Mucosa of rectum (tissue), 2 donors: ENCODE measurements at regions not wholly inside any gene's neighbourhood (a gene's known extent, or its start where the extent isn't known, plus 50 kb on each side); places are given as distances from the start of the nearest gene placed in this dataset.

ENCODE experiments used
- H3K27ac ChIP-seq, 2 donors: one replicate each; pipeline ENCODE4 v1.7.0; 2013; ENCODE audit warnings: inconsistent platforms in 2 of 2, low read depth in 2 of 2, low read length in 2 of 2
- H3K27me3 ChIP-seq, 2 donors: one replicate each; pipeline ENCODE4 v1.7.0; 2013; ENCODE audit warnings: low read length in 2 of 2; ENCODE audit not compliant: control insufficient read depth in 2 of 2, insufficient read depth in 2 of 2
- H3K36me3 ChIP-seq, 2 donors: one replicate each; pipeline ENCODE4 v1.7.0; 2013; ENCODE audit warnings: low read length in 2 of 2; ENCODE audit not compliant: control insufficient read depth in 2 of 2, insufficient read depth in 2 of 2
- H3K4me1 ChIP-seq, 2 donors: one replicate each; pipeline ENCODE4 v1.7.0; 2013; ENCODE audit warnings: low read length in 2 of 2, mild to moderate bottlenecking in 1 of 2; ENCODE audit not compliant: control insufficient read depth in 2 of 2, insufficient read depth in 2 of 2
- H3K4me3 ChIP-seq, 2 donors: one replicate each; pipeline ENCODE4 v1.7.0; 2013; ENCODE audit warnings: low read length in 2 of 2
- H3K9ac ChIP-seq, 2 donors: one replicate each; pipeline ENCODE4 v1.7.0; 2013; ENCODE audit warnings: low read length in 2 of 2, low read depth in 1 of 2, mild to moderate bottlenecking in 1 of 2
- H3K9me3 ChIP-seq, 2 donors: one replicate each; pipeline ENCODE4 v1.7.0; 2013; ENCODE audit warnings: low read length in 2 of 2; ENCODE audit not compliant: control insufficient read depth in 2 of 2
- donor health status: healthy.
- donor health status: Normal muscosa, but diverticular disease.

GRCh38 chr7:17234030-17234397 is 64.4 kb upstream of the AHR start:
- Histone ChIP-seq H3K9ac (no peak overlapping the region), H3K27me3 (no peaks in the 10 kb centered on the region), H3K27ac (peak overlapping the region; percentile 62 to 79), H3K9me3 (no peaks in the 10 kb centered on the region), H3K4me3 (peak overlapping the region in 1 of 2 donors; percentile 29), H3K4me1 (no peaks in the 10 kb centered on the region), H3K36me3 (no peaks in the 10 kb centered on the region)

DNA sequence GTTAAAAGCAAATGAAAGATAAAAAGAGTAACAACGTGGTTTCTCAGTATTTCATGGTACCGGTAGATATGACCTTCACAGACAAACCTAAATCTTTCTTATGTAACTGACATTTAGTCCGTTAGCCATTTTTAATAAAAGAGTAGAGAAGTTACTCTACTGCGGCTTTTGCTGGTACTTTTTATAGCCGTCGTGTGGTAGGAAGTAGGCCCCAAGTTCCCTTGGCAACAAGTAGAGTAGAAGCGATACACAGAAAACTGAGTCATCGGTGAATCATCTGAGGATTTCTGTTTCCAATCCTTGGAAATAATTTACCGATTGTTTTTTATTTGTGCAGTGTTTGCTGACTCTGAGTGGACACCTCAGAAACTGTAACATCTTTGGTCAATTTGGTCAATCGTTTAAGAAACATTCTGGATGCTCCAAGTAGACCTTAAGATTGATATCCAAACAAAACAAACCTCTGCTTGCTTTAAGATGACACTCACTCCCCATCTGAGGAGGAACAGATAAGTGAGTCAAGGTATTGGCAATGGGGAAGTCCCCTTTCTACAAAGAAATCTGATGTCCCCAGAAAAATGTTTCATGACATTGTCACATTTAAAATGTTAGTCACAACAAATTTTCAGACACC is 63.9 kb upstream of the AHR start:
- H3K9ac ChIP-seq = no peak overlapping the region

GRCh38 chr7:17236171-17236570 is 62.3 kb upstream of the AHR start:
- Histone ChIP-seq H3K36me3 (no peaks in the 10 kb centered on the region), H3K27me3 (no peaks in the 10 kb centered on the region), H3K9ac (no peak overlapping the region), H3K27ac (no peak overlapping the region), H3K9me3 (no peaks in the 10 kb centered on the region), H3K4me3 (no peak overlapping the region), H3K4me1 (no peaks in the 10 kb centered on the region)

More for the DNA sequence above, 63.9 kb upstream of the AHR start:
- no peaks in the 10 kb centered on the region for H3K27me3 ChIP-seq
- peak overlapping the region; percentile 62 to 79 for H3K27ac ChIP-seq
- H3K4me3 ChIP-seq = peak overlapping the region in 1 of 2 donors; percentile 29
- no peaks in the 10 kb centered on the region for H3K4me1 ChIP-seq
- no peaks in the 10 kb centered on the region for H3K36me3 ChIP-seq
- H3K9me3 ChIP-seq = no peaks in the 10 kb centered on the region

GRCh38 chr7:17236603-17237002 is 61.8 kb upstream of the AHR start:
- Histone ChIP-seq H3K4me3 (no peak overlapping the region), H3K4me1 (no peaks in the 10 kb centered on the region), H3K27ac (no peak overlapping the region), H3K9me3 (no peaks in the 10 kb centered on the region), H3K27me3 (no peaks in the 10 kb centered on the region), H3K36me3 (no peaks in the 10 kb centered on the region), H3K9ac (no peak overlapping the region)

DNA sequence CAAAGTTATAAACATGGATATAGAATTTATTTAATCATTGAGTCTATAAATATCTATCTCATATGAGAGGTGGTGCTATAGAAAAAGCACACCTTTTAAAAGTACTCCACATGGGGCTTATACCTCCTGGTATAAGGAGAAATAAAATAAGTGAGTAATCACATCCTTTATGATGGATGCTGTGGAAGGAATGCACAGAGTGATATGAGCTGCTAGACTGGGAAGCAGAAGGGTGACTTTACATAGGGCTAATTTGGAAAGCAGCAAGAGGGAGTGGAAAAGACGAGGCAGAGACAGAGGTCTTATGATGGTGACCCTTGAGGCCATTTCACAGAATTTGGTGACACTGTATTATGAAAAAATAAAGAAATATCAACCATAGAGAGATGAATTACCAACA is 59.4 kb upstream of the AHR start:
- H3K9me3 ChIP-seq = no peaks in the 10 kb centered on the region

DNA sequence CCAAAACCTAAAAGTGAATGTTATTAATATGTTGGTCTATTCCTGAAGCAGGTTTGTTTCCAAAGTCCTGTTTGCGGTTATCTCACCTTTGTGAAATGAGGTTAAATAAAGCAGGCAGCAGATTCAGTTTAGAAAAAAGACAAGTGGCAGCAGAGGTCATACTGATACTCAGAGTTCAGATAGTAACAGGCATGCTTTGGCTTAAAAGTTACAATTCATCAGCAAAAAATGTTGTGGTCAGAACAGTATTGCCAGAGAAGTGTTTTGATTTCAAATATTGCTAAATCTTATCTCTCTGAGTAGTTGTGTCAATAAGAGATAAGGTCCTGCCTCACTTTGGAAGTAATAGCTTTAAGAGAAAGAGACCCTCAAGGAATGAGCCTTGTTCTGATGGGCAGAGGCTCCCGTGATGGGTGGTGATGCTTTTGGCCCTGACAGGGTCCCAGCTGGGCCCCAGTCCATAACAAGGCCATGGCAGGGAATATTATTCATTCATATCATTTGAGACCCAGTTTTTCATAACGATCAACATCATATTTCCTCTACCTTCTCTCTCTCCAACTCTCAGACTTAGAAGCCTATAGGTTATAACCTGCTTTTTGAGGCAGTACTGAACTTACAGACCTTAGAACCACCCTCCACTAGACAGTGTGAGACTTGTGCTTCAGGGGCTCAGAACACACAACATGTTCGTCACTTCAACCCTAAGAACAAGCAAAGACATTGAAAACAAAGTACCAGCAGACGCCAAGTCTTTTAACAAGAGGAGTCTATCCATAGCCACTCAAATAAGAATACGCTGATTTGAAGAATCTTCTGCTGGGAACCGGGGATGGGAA is 58.5 kb upstream of the AHR start:
- no peak overlapping the region for H3K9ac ChIP-seq
- H3K9me3 ChIP-seq = no peaks in the 10 kb centered on the region
- no peak overlapping the region for H3K4me3 ChIP-seq
- H3K4me1 ChIP-seq = no peaks in the 10 kb centered on the region
- no peaks in the 10 kb centered on the region for H3K36me3 ChIP-seq
- H3K27ac ChIP-seq = no peak overlapping the region
- no peaks in the 10 kb centered on the region for H3K27me3 ChIP-seq

More for the DNA sequence above, 59.4 kb upstream of the AHR start:
- no peak overlapping the region for H3K9ac ChIP-seq
- no peak overlapping the region for H3K27ac ChIP-seq
- no peaks in the 10 kb centered on the region for H3K4me1 ChIP-seq
- no peaks in the 10 kb centered on the region for H3K36me3 ChIP-seq
- H3K4me3 ChIP-seq = no peak overlapping the region
- no peaks in the 10 kb centered on the region for H3K27me3 ChIP-seq

GRCh38 chr7:17242504-17242903 is 55.9 kb upstream of the AHR start:
- Histone ChIP-seq H3K4me3 (no peak overlapping the region), H3K9me3 (no peaks in the 10 kb centered on the region), H3K27ac (no peak overlapping the region), H3K27me3 (no peaks in the 10 kb centered on the region), H3K36me3 (no peaks in the 10 kb centered on the region), H3K4me1 (no peaks in the 10 kb centered on the region), H3K9ac (no peak overlapping the region)

GRCh38 chr7:17244786-17245185 is 53.7 kb upstream of the AHR start:
- Histone ChIP-seq H3K4me1 (no peaks in the 10 kb centered on the region), H3K27me3 (no peaks in the 10 kb centered on the region), H3K9me3 (no peaks in the 10 kb centered on the region), H3K36me3 (no peaks in the 10 kb centered on the region), H3K4me3 (no peak overlapping the region), H3K9ac (no peak overlapping the region), H3K27ac (no peak overlapping the region)

DNA sequence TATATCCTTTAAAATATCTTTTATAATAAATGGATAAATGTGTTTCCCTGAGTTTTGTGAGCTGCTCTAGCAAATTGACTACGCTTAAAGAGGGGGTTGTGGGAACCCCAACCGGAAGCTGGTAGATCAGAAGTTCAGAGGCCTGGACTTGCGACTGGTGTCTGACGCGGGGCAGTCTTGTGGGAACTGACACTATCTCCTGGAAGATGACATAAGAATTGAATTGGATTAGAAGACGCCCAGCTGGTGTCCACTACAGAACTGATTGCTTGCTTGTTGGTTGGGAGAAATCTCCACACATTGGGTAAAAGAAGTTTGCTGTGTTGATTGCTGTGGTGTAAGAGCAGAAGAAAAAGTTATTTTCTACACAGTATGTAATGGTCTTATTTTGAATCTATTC is 51.1 kb upstream of the AHR start:
- H3K4me3 ChIP-seq = no peak overlapping the region
- H3K9ac ChIP-seq = no peak overlapping the region
- H3K36me3 ChIP-seq = no peaks in the 10 kb centered on the region
- H3K27ac ChIP-seq = no peak overlapping the region
- H3K27me3 ChIP-seq = no peaks in the 10 kb centered on the region
- no peaks in the 10 kb centered on the region for H3K4me1 ChIP-seq
- no peaks in the 10 kb centered on the region for H3K9me3 ChIP-seq

DNA sequence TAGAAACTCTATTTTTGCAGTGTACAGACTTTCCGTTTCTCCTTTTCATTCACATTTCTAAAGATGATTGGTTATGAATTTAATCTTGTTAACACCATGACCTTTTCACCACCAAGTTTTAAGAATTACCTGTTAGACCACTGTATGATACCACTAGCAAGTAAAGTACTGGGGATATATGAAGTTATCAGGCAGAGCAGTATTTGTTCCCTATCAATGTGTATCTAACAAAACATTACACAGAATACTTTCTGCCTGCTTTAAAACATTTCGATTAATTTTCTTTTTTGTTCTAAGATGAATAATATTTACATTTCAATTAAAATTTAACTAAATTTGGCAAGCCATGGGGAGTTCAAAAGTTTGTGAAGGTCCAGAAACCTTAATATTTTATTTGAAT is 49.9 kb upstream of the AHR start:
- H3K27ac ChIP-seq = no peak overlapping the region

More for the DNA sequence above, 49.9 kb upstream of the AHR start:
- Histone ChIP-seq H3K9me3 (no peaks in the 10 kb centered on the region), H3K4me1 (no peaks in the 10 kb centered on the region), H3K4me3 (no peak overlapping the region), H3K27me3 (no peaks in the 10 kb centered on the region), H3K36me3 (no peaks in the 10 kb centered on the region), H3K9ac (no peak overlapping the region)
